ENCODE measurements at regions not wholly inside any gene's neighbourhood (a gene's known extent, or its start where the extent isn't known, plus 50 kb on each side); places are given as distances from the start of the nearest gene placed in this dataset.
"Not testable (repeated sequence)": the region's sequence is repeated elsewhere in the genome, so short reads cannot be mapped to it uniquely, and the experiment has no call there.

DNA sequence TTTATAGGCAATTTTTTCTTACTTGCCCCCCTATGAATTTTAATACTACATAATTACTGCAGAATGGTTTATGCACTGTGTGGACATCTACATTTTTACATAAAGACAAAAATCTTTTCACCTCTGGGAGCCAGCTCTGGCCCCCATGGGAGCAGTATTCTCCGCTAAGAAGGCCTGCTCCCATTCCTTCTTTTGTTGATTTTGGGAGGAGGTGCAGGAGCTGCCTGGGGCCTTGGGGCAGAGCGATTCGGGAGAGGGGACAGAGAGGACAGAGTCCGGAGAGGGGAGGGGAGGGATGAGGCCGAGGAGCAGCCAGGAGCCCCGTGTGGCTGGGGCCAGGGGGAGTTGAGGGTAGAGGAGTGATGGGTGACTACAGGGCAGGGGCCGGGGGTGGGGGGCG lies 452.0 kb downstream of the PREX1 start:
- DNase-seq = no peak

- DNase-seq = no peak
Measured at GRCh38 chr20:48374991-48375595, 452.7 kb downstream of the PREX1 start.

DNA sequence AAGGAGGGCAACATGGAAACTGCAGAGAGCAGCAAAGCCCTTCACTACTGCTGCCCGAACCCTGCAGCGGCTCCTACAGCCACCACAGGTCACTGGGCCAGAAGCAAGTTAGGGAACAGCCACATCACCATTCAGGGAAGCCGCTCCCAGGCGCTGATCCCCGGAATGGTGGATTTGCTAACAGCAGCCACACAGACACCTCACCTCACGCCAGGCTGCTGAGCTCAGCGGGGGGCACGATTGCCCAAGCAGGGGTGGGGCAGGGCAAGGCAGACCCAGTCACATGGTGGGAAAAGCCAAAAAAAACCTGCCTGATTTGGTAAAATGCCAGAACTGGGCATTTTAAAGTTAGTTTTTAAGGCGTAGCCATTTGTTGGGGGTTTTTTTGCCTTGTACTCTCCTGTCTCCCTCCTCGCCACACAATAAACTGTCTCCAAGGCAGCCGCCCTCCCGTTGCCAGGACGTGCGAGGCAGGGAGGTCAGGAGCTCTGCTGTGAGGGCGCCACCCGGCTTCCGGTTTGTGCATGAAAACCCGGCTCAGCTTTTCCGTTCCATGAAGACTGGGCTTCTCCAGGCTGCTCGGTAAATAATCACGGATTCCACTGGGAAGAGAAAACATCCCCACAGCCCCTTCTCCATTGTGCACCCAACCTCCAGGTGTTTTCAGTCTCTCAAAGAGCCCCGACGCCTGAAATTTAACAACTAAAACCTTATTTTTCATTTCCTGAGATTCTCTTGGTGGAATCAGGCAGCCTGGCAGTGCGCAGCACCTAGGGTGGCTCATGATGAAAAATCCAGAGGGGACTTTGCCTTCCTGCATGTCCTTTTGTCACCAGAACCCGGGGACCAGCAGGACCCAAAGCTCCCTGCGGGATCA lies 453.5 kb downstream of the PREX1 start:
- DNase-seq = not testable (repeated sequence)

DNA sequence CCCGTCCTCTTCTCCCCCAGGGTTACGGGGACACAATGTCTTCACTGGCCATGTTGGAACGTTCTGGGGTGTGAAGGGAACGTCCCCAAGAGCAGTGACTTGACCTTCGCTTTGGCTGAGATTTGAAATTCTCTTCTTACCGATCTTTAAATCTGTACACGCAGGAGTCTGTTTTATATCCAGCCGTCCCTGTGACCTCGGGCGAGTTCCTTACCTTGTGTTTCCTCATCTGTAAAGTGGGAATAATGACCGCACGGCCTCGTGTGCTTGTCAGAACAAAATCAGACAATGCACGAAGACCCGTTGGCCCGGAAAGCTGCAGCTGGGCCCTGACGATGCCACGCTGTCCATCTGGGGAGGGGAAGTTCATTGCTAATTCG lies 454.3 kb downstream of the PREX1 start:
- DNase-seq = no peak

GRCh38 chr20:48372851-48373554 lies 454.8 kb downstream of the PREX1 start:
- not testable (repeated sequence) for DNase-seq

DNA sequence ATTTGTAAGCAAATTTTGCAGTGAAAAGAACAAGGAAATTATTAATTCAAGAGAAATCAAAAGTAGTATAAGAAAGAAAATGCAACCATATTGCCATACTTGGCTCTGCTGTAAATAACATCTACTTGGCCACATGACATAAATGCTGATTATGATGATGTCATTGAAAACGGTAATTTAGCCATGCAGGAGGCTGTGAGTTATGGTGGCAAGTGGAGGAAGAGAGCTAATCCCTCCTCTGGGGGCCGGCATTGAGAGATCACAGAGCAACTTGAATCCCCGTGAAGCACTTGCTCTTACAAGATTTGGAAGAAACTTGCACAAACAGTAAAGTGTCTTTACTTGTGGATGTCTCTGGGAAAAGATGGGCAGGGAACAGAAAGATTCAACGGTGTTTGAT lies 456.6 kb downstream of the PREX1 start:
- DNase-seq = no peak

GRCh38 chr20:48368580-48369021 lies 459.2 kb downstream of the PREX1 start:
- not testable (repeated sequence) for DNase-seq

- DNase-seq = not testable (repeated sequence)
Measured at GRCh38 chr20:48367541-48368358, 460.0 kb downstream of the PREX1 start.

DNA sequence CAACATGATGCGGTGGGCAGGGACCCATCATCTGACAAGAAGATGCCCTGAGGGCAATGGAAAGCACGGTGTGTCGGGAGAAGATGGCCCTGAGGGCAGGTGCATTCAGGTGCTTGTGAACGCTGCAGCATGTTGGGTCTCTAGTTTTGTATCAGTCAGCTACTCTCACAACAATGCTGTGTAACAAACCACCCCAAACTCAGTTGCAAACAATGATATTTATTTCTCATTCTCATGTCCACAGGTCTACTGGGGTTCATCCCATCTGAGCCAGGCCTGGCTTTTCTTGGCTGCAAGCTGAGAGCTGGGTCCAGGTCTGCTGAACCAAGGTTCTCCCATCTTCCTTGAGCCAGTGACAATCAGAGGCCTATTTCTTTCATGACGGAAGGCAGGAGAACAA lies 461.6 kb downstream of the PREX1 start:
- no peak for DNase-seq

GRCh38 chr20:48364688-48365421 lies 462.9 kb downstream of the PREX1 start:
- DNase-seq = no peak

GRCh38 chr20:48364055-48364454 lies 463.7 kb downstream of the PREX1 start:
- no peak for DNase-seq

DNA sequence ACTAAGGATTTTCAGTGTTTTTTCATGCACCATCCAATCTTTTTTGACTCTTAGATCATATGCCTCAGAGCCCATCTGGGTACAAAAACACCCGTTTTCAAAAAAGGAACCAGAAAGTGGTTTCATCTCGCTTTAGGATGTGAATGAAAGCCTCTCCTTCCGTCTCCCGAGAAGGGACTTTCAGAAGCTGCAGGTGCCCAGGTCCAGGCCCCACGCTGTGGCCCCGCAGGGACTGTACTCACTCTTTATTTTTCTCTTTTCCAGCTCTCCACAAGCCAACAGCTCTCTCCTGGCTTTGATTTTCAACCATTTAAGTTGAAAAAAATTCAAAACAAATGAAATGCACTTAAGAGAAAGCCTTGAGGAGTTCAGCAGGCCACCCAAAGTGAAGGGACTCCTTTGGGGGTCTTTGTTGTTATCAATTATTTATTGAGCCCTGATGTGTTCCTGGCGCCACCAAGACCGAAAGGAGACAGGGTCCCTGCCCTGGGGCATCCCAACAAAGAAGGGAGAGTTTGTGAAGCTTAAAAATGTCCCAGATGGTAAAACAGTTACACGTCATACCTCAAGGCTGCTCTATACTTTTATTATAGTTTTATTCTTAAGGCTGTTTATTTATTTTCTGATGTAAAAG lies 467.3 kb downstream of the PREX1 start:
- DNase-seq = no peak

DNA sequence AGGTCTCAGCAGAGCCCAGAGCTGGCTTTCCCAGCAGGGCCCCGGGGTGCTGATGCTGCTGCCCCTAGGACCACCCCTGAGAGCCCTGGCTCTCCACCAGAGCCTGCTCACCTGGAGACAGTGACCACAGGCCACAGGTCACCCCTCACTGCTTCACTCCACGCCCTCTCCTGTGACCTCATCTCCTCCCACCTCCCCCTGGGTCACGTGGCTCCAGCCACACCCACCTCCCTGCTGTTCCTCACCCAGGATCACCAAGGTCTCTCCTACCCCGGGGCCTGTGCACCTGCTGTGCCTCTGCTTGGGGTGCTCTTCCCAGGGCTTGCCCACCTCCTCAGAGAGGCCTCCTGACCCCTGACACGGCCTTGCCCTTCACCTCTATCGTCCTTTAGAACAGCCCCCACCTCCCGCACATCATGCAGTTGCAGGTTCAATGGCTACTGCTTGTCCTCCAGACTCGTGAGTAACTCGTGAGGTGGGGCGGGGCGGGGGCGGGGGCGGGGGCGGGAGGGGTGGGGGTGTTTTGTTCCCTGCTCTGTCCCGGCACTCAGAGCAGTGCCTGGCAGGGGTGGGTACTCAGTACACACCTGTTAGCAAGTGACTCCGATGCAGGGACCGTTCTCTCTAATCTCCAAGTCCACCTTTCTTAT lies 468.0 kb downstream of the PREX1 start:
- no peak for DNase-seq

DNA sequence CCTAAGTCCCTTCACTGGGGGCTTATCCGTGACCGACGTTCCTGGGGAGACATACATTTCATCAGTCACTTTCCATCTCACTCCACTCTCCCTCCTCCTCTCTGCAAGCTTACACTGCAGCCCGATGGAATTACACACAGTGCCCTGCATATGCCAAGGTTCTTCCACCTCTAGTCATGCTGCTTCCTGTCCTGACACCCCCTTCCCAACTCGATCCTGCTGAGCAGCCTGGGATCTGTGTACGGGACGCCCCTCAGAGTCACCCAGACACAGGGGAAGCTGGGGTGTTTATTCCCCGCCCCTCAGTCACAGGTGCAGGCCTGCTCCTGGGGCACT lies 468.8 kb downstream of the PREX1 start:
- DNase-seq = not testable (repeated sequence)

- DNase-seq = no peak
Measured at GRCh38 chr20:48358176-48359054, 469.4 kb downstream of the PREX1 start.

- DNase-seq = no peak
Measured at GRCh38 chr20:48357714-48358113, 470.1 kb downstream of the PREX1 start.

DNA sequence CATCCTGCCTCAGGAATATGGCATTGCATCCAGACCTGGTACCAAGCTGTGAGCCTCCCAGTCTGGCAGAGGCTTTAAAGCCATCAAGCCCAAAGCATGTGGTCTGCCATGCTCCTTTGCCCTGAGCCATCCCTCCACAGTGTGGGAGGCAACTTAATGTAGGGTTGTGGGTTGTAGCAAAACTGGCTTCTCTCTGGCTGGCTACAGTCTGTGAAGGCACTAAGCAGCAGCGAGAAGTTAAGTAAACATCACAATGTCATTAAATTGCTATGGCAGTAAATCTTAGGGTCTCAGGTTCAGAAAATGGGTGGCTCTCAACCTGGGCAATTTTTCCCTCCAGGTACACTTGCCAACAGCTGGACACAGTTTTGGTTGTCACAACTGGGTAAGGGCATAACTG lies 472.9 kb downstream of the PREX1 start:
- no peak for DNase-seq

- no peak for DNase-seq
Measured at GRCh38 chr20:48354320-48354876, 473.4 kb downstream of the PREX1 start.

GRCh38 chr20:48352628-48353027 lies 475.2 kb downstream of the PREX1 start:
- no peak for DNase-seq

- DNase-seq = no peak
Measured at GRCh38 chr20:48352042-48352441, 475.8 kb downstream of the PREX1 start.
